Glutamatergic neuron (in vitro differentiated cells): ENCODE measurements at regions not wholly inside any gene's neighbourhood (a gene's known extent, or its start where the extent isn't known, plus 50 kb on each side); places are given as distances from the start of the nearest gene placed in this dataset.
A peak's percentile ranks its signal among the peaks of the same experiment; 100 is the strongest.

Experiments
- DNase-seq: peaks from one replicate; pipeline ENCODE4 v3.0.0; 2022
- H3K27ac Mint-ChIP-seq: one replicate; pipeline ENCODE4 v1.8.0; 2020; ENCODE audit warnings: mild to moderate bottlenecking, mixed read lengths, inconsistent platforms; ENCODE audit not compliant: unreplicated experiment
- H3K27me3 Mint-ChIP-seq: one replicate; pipeline ENCODE4 v1.8.0; 2020; ENCODE audit warnings: mild to moderate bottlenecking, moderate library complexity, mixed read lengths, inconsistent platforms; ENCODE audit not compliant: unreplicated experiment
- H3K36me3 Mint-ChIP-seq: one replicate; pipeline ENCODE4 v1.8.0; 2020; ENCODE audit warnings: mild to moderate bottlenecking, mixed read lengths, inconsistent platforms; ENCODE audit not compliant: unreplicated experiment
- H3K4me1 Mint-ChIP-seq: one replicate; pipeline ENCODE4 v1.8.0; 2020; ENCODE audit warnings: mild to moderate bottlenecking, low read depth, mixed read lengths, inconsistent platforms; ENCODE audit not compliant: unreplicated experiment
- H3K4me3 Mint-ChIP-seq: one replicate; pipeline ENCODE4 v1.8.0; 2020; ENCODE audit warnings: mild to moderate bottlenecking, mixed read lengths, inconsistent platforms; ENCODE audit not compliant: unreplicated experiment
- H3K9me3 Mint-ChIP-seq: one replicate; pipeline ENCODE4 v1.8.0; 2020; ENCODE audit warnings: mild to moderate bottlenecking, moderate library complexity, mixed read lengths, inconsistent platforms; ENCODE audit not compliant: unreplicated experiment
- CTCF ChIP-seq: fragments of 200-600 bp; sonication (generic); IDR thresholded peaks from one replicate; pipeline ENCODE4 v1.5.0; 2021; ENCODE audit not compliant: partially characterized antibody, unreplicated experiment

GRCh38 chr14:101029668-101030290 lies 126.3 kb upstream of the RTL1 start:
- peaks cover 22% of the 10 kb centered on the region for H3K36me3 Mint-ChIP-seq
- no peaks in the 10 kb centered on the region for H3K9me3 Mint-ChIP-seq
- H3K27me3 Mint-ChIP-seq: peaks cover 2% of the 10 kb centered on the region
- no peaks in the 10 kb centered on the region for H3K4me1 Mint-ChIP-seq
- TF ChIP-seq CTCF: no peak
- no peak overlapping the region for H3K4me3 Mint-ChIP-seq
- no peak overlapping the region for H3K27ac Mint-ChIP-seq
- DNase-seq: no peak

- H3K27ac Mint-ChIP-seq: no peak overlapping the region
- no peak for TF ChIP-seq CTCF
- H3K9me3 Mint-ChIP-seq: no peaks in the 10 kb centered on the region
- H3K36me3 Mint-ChIP-seq: peaks cover 18% of the 10 kb centered on the region
- peaks cover 2% of the 10 kb centered on the region for H3K27me3 Mint-ChIP-seq
- H3K4me1 Mint-ChIP-seq: no peaks in the 10 kb centered on the region
- H3K4me3 Mint-ChIP-seq: no peak overlapping the region
- DNase-seq: peak; percentile 7
Measured at GRCh38 chr14:101030586-101030985, 127.1 kb upstream of the RTL1 start.

GRCh38 chr14:101031186-101031585 lies 127.7 kb upstream of the RTL1 start:
- no peak overlapping the region for H3K27ac Mint-ChIP-seq
- H3K27me3 Mint-ChIP-seq: peaks cover 2% of the 10 kb centered on the region
- H3K9me3 Mint-ChIP-seq: no peaks in the 10 kb centered on the region
- H3K36me3 Mint-ChIP-seq: peaks cover 18% of the 10 kb centered on the region
- no peak overlapping the region for H3K4me3 Mint-ChIP-seq
- no peaks in the 10 kb centered on the region for H3K4me1 Mint-ChIP-seq
- peak; percentile 0 for DNase-seq
- TF ChIP-seq CTCF: no peak

- DNase-seq: peak; percentile 1
- H3K9me3 Mint-ChIP-seq: peaks cover 1% of the 10 kb centered on the region
- TF ChIP-seq CTCF: no peak
- H3K4me3 Mint-ChIP-seq: no peak overlapping the region
- peaks cover 18% of the 10 kb centered on the region for H3K36me3 Mint-ChIP-seq
- peaks cover 3% of the 10 kb centered on the region for H3K27me3 Mint-ChIP-seq
- no peaks in the 10 kb centered on the region for H3K4me1 Mint-ChIP-seq
- H3K27ac Mint-ChIP-seq: no peak overlapping the region
Measured at GRCh38 chr14:101031721-101032120, 128.2 kb upstream of the RTL1 start.

GRCh38 chr14:101032433-101032832 lies 128.9 kb upstream of the RTL1 start:
- no peaks in the 10 kb centered on the region for H3K4me1 Mint-ChIP-seq
- DNase-seq: no peak
- H3K27ac Mint-ChIP-seq: no peak overlapping the region

More at GRCh38 chr14:101032433-101032832, 128.9 kb upstream of the RTL1 start:
- Mint-ChIP-seq H3K9me3 (peaks cover 3% of the 10 kb centered on the region), H3K27me3 (peaks cover 4% of the 10 kb centered on the region), H3K36me3 (peaks cover 18% of the 10 kb centered on the region), H3K4me3 (no peak overlapping the region)
- no peak for TF ChIP-seq CTCF
